Naive B cell (primary cell): ENCODE measurements at regions not wholly inside any gene's neighbourhood (a gene's known extent, or its start where the extent isn't known, plus 50 kb on each side); places are given as distances from the start of the nearest gene placed in this dataset.

Source experiments
- ATAC-seq, 2 donors: fragments of 150-1000 bp; cut with Tn5 transposase; 2 replicates each; pipeline ENCODE4 v1.10.0; 2021; ENCODE audit warnings: low read depth in 2 of 2, mild to moderate bottlenecking in 2 of 2, moderate library complexity in 2 of 2
- DNase-seq: peaks from one replicate; pipeline ENCODE4 v3.0.0; 2022
- H3K27ac Mint-ChIP-seq, 6 donors: one replicate each; pipeline ENCODE4 v1.8.0; 2020 to 2022; ENCODE audit warnings: mild to moderate bottlenecking in 6 of 6, mixed read lengths in 6 of 6, moderate library complexity in 5 of 6, inconsistent platforms in 2 of 6
- H3K27me3 Mint-ChIP-seq, 3 donors: one replicate each; pipeline ENCODE4 v1.8.0; 2021 to 2022; ENCODE audit warnings: mixed read lengths in 3 of 3, mild to moderate bottlenecking in 1 of 3
- H3K36me3 Mint-ChIP-seq, 2 donors: one replicate each; pipeline ENCODE4 v1.8.0; 2020 to 2022; ENCODE audit warnings: mixed read lengths in 2 of 2, inconsistent platforms in 1 of 2, mild to moderate bottlenecking in 1 of 2
- H3K4me1 Mint-ChIP-seq, 3 donors: one replicate each; pipeline ENCODE4 v1.8.0; 2020 to 2022; ENCODE audit warnings: mixed read lengths in 3 of 3, inconsistent platforms in 1 of 3, mild to moderate bottlenecking in 1 of 3, moderate library complexity in 1 of 3
- H3K4me3 Mint-ChIP-seq, 8 donors: one replicate each; pipeline ENCODE4 v1.8.0; 2020 to 2022; ENCODE audit warnings: mild to moderate bottlenecking in 8 of 8, mixed read lengths in 8 of 8, moderate library complexity in 8 of 8, inconsistent platforms in 2 of 8
- H3K9me3 Mint-ChIP-seq, 7 donors: one replicate each; pipeline ENCODE4 v1.8.0; 2020 to 2022; ENCODE audit warnings: mixed read lengths in 7 of 7, mild to moderate bottlenecking in 5 of 7, inconsistent platforms in 2 of 7, moderate library complexity in 1 of 7

- DNase-seq (no peak), ATAC-seq (no peak)
- no peaks in the 10 kb centered on the region for H3K4me1 Mint-ChIP-seq
- peaks cover 5 to 12% of the 10 kb centered on the region in 2 donors for H3K36me3 Mint-ChIP-seq
- H3K27me3 Mint-ChIP-seq: peaks cover 0 to 6% (median 0%) of the 10 kb centered on the region in 3 donors
- no peak overlapping the region for H3K27ac Mint-ChIP-seq
- no peak overlapping the region for H3K4me3 Mint-ChIP-seq
- H3K9me3 Mint-ChIP-seq: peaks cover 0 to 28% (median 7%) of the 10 kb centered on the region in 7 donors
These were observed 82.4 kb downstream of the OXSM start for GRCh38 chr3:25872200-25872877.

- no peaks in the 10 kb centered on the region for H3K4me1 Mint-ChIP-seq
- no peak overlapping the region for H3K4me3 Mint-ChIP-seq
- ATAC-seq (no peak), DNase-seq (no peak)
- H3K36me3 Mint-ChIP-seq: no peaks in the 10 kb centered on the region
- H3K9me3 Mint-ChIP-seq: no peaks in the 10 kb centered on the region
- peaks cover 0 to 18% (median 10%) of the 10 kb centered on the region in 3 donors for H3K27me3 Mint-ChIP-seq
- no peak overlapping the region for H3K27ac Mint-ChIP-seq
These were observed 93.6 kb downstream of the OXSM start for GRCh38 chr3:25883492-25883891.

- Mint-ChIP-seq H3K27ac (no peak overlapping the region), H3K4me3 (no peak overlapping the region)
These were observed 95.1 kb downstream of the OXSM start for GRCh38 chr3:25884981-25885380.

GRCh38 chr3:25885544-25885943 lies 95.7 kb downstream of the OXSM start:
- Mint-ChIP-seq H3K4me3 (no peak overlapping the region), H3K4me1 (no peaks in the 10 kb centered on the region), H3K36me3 (no peaks in the 10 kb centered on the region), H3K27ac (no peak overlapping the region), H3K9me3 (no peaks in the 10 kb centered on the region), H3K27me3 (peaks cover 0 to 18% (median 10%) of the 10 kb centered on the region in 3 donors)
- DNase-seq: no peak
- ATAC-seq: no peak

More at GRCh38 chr3:25884981-25885380, 95.1 kb downstream of the OXSM start:
- Mint-ChIP-seq H3K9me3 (no peaks in the 10 kb centered on the region), H3K4me1 (no peaks in the 10 kb centered on the region), H3K27me3 (peaks cover 0 to 18% (median 10%) of the 10 kb centered on the region in 3 donors), H3K36me3 (no peaks in the 10 kb centered on the region)
- DNase-seq (no peak), ATAC-seq (no peak)

GRCh38 chr3:25887907-25888306 lies 98.0 kb downstream of the OXSM start:
- no peaks in the 10 kb centered on the region for H3K4me1 Mint-ChIP-seq
- peaks cover 0 to 18% (median 10%) of the 10 kb centered on the region in 3 donors for H3K27me3 Mint-ChIP-seq
- no peak overlapping the region for H3K27ac Mint-ChIP-seq
- H3K36me3 Mint-ChIP-seq: no peaks in the 10 kb centered on the region
- H3K4me3 Mint-ChIP-seq: no peak overlapping the region
- no peaks in the 10 kb centered on the region for H3K9me3 Mint-ChIP-seq
- no peak for DNase-seq
- no peak for ATAC-seq

- Mint-ChIP-seq H3K9me3 (no peaks in the 10 kb centered on the region), H3K4me1 (no peaks in the 10 kb centered on the region), H3K36me3 (no peaks in the 10 kb centered on the region), H3K4me3 (no peak overlapping the region), H3K27me3 (peaks cover 0 to 18% (median 10%) of the 10 kb centered on the region in 3 donors), H3K27ac (no peak overlapping the region)
- DNase-seq: no peak
- no peak for ATAC-seq
These were observed 99.1 kb downstream of the OXSM start for GRCh38 chr3:25888892-25889524.

GRCh38 chr3:25889525-25889917 lies 99.6 kb downstream of the OXSM start:
- no peak for ATAC-seq
- no peak for DNase-seq
- H3K4me1 Mint-ChIP-seq: no peaks in the 10 kb centered on the region

GRCh38 chr3:25894101-25894500 lies 104.2 kb downstream of the OXSM start:
- Mint-ChIP-seq H3K4me1 (no peaks in the 10 kb centered on the region), H3K27ac (no peak overlapping the region), H3K27me3 (no peaks in the 10 kb centered on the region), H3K9me3 (no peaks in the 10 kb centered on the region), H3K36me3 (no peaks in the 10 kb centered on the region), H3K4me3 (no peak overlapping the region)
- DNase-seq: no peak
- ATAC-seq: no peak

More at GRCh38 chr3:25889525-25889917, 99.6 kb downstream of the OXSM start:
- H3K4me3 Mint-ChIP-seq: no peak overlapping the region
- H3K27ac Mint-ChIP-seq: no peak overlapping the region
- peaks cover 0 to 18% (median 10%) of the 10 kb centered on the region in 3 donors for H3K27me3 Mint-ChIP-seq
- H3K36me3 Mint-ChIP-seq: no peaks in the 10 kb centered on the region
- H3K9me3 Mint-ChIP-seq: no peaks in the 10 kb centered on the region

GRCh38 chr3:25895031-25895430 lies 105.1 kb downstream of the OXSM start:
- H3K4me3 Mint-ChIP-seq: no peak overlapping the region
- no peak overlapping the region for H3K27ac Mint-ChIP-seq
- ATAC-seq (no peak), DNase-seq (no peak)
- no peaks in the 10 kb centered on the region for H3K4me1 Mint-ChIP-seq
- H3K9me3 Mint-ChIP-seq: no peaks in the 10 kb centered on the region
- no peaks in the 10 kb centered on the region for H3K27me3 Mint-ChIP-seq
- H3K36me3 Mint-ChIP-seq: no peaks in the 10 kb centered on the region

GRCh38 chr3:25895443-25895842 lies 105.6 kb downstream of the OXSM start:
- Mint-ChIP-seq H3K27me3 (no peaks in the 10 kb centered on the region), H3K4me1 (no peaks in the 10 kb centered on the region), H3K27ac (no peak overlapping the region), H3K9me3 (no peaks in the 10 kb centered on the region), H3K36me3 (no peaks in the 10 kb centered on the region), H3K4me3 (no peak overlapping the region)
- no peak for DNase-seq
- no peak for ATAC-seq

GRCh38 chr3:25897019-25897418 lies 107.1 kb downstream of the OXSM start:
- DNase-seq (no peak), ATAC-seq (no peak)
- Mint-ChIP-seq H3K27ac (no peak overlapping the region), H3K9me3 (no peaks in the 10 kb centered on the region), H3K4me1 (no peaks in the 10 kb centered on the region), H3K4me3 (no peak overlapping the region), H3K27me3 (no peaks in the 10 kb centered on the region), H3K36me3 (no peaks in the 10 kb centered on the region)

GRCh38 chr3:25899352-25900101 lies 109.6 kb downstream of the OXSM start:
- no peak for DNase-seq
- ATAC-seq: no peak
- Mint-ChIP-seq H3K36me3 (no peaks in the 10 kb centered on the region), H3K4me1 (no peaks in the 10 kb centered on the region), H3K27me3 (no peaks in the 10 kb centered on the region), H3K27ac (no peak overlapping the region), H3K4me3 (no peak overlapping the region), H3K9me3 (no peaks in the 10 kb centered on the region)

- H3K36me3 Mint-ChIP-seq: no peaks in the 10 kb centered on the region
- H3K27ac Mint-ChIP-seq: no peak overlapping the region
- H3K27me3 Mint-ChIP-seq: no peaks in the 10 kb centered on the region
- DNase-seq (no peak), ATAC-seq (no peak)
- no peak overlapping the region for H3K4me3 Mint-ChIP-seq
- H3K9me3 Mint-ChIP-seq: no peaks in the 10 kb centered on the region
- H3K4me1 Mint-ChIP-seq: no peaks in the 10 kb centered on the region
These were observed 110.3 kb downstream of the OXSM start for GRCh38 chr3:25900161-25900560.

- DNase-seq (no peak), ATAC-seq (no peak)
- Mint-ChIP-seq H3K4me3 (no peak overlapping the region), H3K9me3 (no peaks in the 10 kb centered on the region), H3K27ac (no peak overlapping the region), H3K4me1 (no peaks in the 10 kb centered on the region), H3K27me3 (no peaks in the 10 kb centered on the region), H3K36me3 (no peaks in the 10 kb centered on the region)
These were observed 111.9 kb downstream of the OXSM start for GRCh38 chr3:25901796-25902195.
